GM06990 (cell line): ENCODE measurements at regions not wholly inside any gene's neighbourhood (a gene's known extent, or its start where the extent isn't known, plus 50 kb on each side); places are given as distances from the start of the nearest gene placed in this dataset.

Experiments used
- DNase-seq: peaks from one replicate; pipeline ENCODE4 v3.0.0-alpha.2; 2011; ENCODE audit not compliant: insufficient read length; ENCODE audit errors: extremely low read depth
- H3K27me3 ChIP-seq: replicated peaks from 2 replicates; pipeline ENCODE4 v1.6.0; 2011; ENCODE audit warnings: low read length; ENCODE audit not compliant: control insufficient read depth, insufficient read depth
- H3K36me3 ChIP-seq: 2 replicates; pipeline ENCODE4 v1.5.1; 2011; ENCODE audit warnings: low read length; ENCODE audit not compliant: control insufficient read depth, insufficient read depth
- H3K4me3 ChIP-seq: replicated peaks from 2 replicates; pipeline ENCODE4 v1.5.1; 2011; ENCODE audit warnings: low read depth, mild to moderate bottlenecking, control low read depth, low read length
- CTCF ChIP-seq: IDR thresholded peaks from 2 replicates; pipeline ENCODE4 v1.5.1; 2011; ENCODE audit warnings: low read length, control low read depth, mild to moderate bottlenecking, inconsistent platforms; ENCODE audit not compliant: insufficient read depth, poor library complexity, severe bottlenecking

- no peak overlapping the region for H3K4me3 ChIP-seq
- no peaks in the 10 kb centered on the region for H3K36me3 ChIP-seq
- DNase-seq, result no peak
- TF ChIP-seq CTCF, result no peak
- no peaks in the 10 kb centered on the region for H3K27me3 ChIP-seq
Measured at GRCh38 chr5:109529987-109530386, 120.2 kb upstream of the PJA2 start.

- no peak for DNase-seq
- TF ChIP-seq CTCF, result no peak
Measured at GRCh38 chr5:109529520-109529919, 119.7 kb upstream of the PJA2 start.

GRCh38 chr5:109524555-109524954 is 114.8 kb upstream of the PJA2 start:
- no peak for DNase-seq
- TF ChIP-seq CTCF, result no peak
- Histone ChIP-seq H3K4me3 (no peak overlapping the region), H3K36me3 (no peaks in the 10 kb centered on the region), H3K27me3 (no peaks in the 10 kb centered on the region)

More at GRCh38 chr5:109529520-109529919, 119.7 kb upstream of the PJA2 start:
- Histone ChIP-seq H3K36me3 (no peaks in the 10 kb centered on the region), H3K4me3 (no peak overlapping the region), H3K27me3 (no peaks in the 10 kb centered on the region)

- no peak for TF ChIP-seq CTCF
- Histone ChIP-seq H3K36me3 (no peaks in the 10 kb centered on the region), H3K27me3 (no peaks in the 10 kb centered on the region), H3K4me3 (no peak overlapping the region)
- no peak for DNase-seq
Measured at GRCh38 chr5:109524026-109524425, 114.3 kb upstream of the PJA2 start.

GRCh38 chr5:109522404-109522803 is 112.6 kb upstream of the PJA2 start:
- H3K27me3 ChIP-seq, result no peaks in the 10 kb centered on the region
- no peak for TF ChIP-seq CTCF
- DNase-seq, result no peak
- H3K4me3 ChIP-seq, result no peak overlapping the region
- no peaks in the 10 kb centered on the region for H3K36me3 ChIP-seq

- H3K36me3 ChIP-seq, result no peaks in the 10 kb centered on the region
- TF ChIP-seq CTCF, result no peak
- no peak overlapping the region for H3K4me3 ChIP-seq
- no peaks in the 10 kb centered on the region for H3K27me3 ChIP-seq
- DNase-seq, result no peak
Measured at GRCh38 chr5:109519416-109519815, 109.6 kb upstream of the PJA2 start.
